ENCODE measurements at regions not wholly inside any gene's neighbourhood (a gene's known extent, or its start where the extent isn't known, plus 50 kb on each side); places are given as distances from the start of the nearest gene placed in this dataset.
"Not testable (repeated sequence)": the region's sequence is repeated elsewhere in the genome, so short reads cannot be mapped to it uniquely, and the experiment has no call there.

- DNase-seq = no peak
These were observed 185.8 kb upstream of the CNTNAP5 start for GRCh38 chr2:123839326-123839725.

- no peak for DNase-seq
These were observed 185.1 kb upstream of the CNTNAP5 start for GRCh38 chr2:123840016-123840415.

GRCh38 chr2:123840574-123840973 lies 184.5 kb upstream of the CNTNAP5 start:
- DNase-seq = no peak

GRCh38 chr2:123851281-123851680 lies 173.8 kb upstream of the CNTNAP5 start:
- DNase-seq = no peak

- DNase-seq = no peak
These were observed 171.9 kb upstream of the CNTNAP5 start for GRCh38 chr2:123853161-123853560.

GRCh38 chr2:123859031-123859430 lies 166.1 kb upstream of the CNTNAP5 start:
- DNase-seq = not testable (repeated sequence)

- DNase-seq = no peak
These were observed 160.7 kb upstream of the CNTNAP5 start for GRCh38 chr2:123864416-123864815.

GRCh38 chr2:123870206-123870880 lies 154.7 kb upstream of the CNTNAP5 start:
- DNase-seq = no peak

- no peak for DNase-seq
These were observed 154.2 kb upstream of the CNTNAP5 start for GRCh38 chr2:123870881-123871276.

GRCh38 chr2:123890148-123890547 lies 134.9 kb upstream of the CNTNAP5 start:
- no peak for DNase-seq

- no peak for DNase-seq
These were observed 130.9 kb upstream of the CNTNAP5 start for GRCh38 chr2:123894167-123894566.

GRCh38 chr2:123895651-123896050 lies 129.4 kb upstream of the CNTNAP5 start:
- DNase-seq = no peak

GRCh38 chr2:123901256-123901655 lies 123.8 kb upstream of the CNTNAP5 start:
- DNase-seq = no peak

- DNase-seq = no peak
These were observed 118.7 kb upstream of the CNTNAP5 start for GRCh38 chr2:123906361-123906760.

GRCh38 chr2:123908522-123908921 lies 116.6 kb upstream of the CNTNAP5 start:
- DNase-seq = no peak

- DNase-seq = no peak
These were observed 112.9 kb upstream of the CNTNAP5 start for GRCh38 chr2:123912171-123912570.

- DNase-seq = no peak
These were observed 111.8 kb upstream of the CNTNAP5 start for GRCh38 chr2:123913143-123913735.

- DNase-seq = no peak
These were observed 109.7 kb upstream of the CNTNAP5 start for GRCh38 chr2:123915380-123915779.

GRCh38 chr2:123916051-123916450 lies 109.0 kb upstream of the CNTNAP5 start:
- DNase-seq = no peak

- no peak for DNase-seq
These were observed 108.6 kb upstream of the CNTNAP5 start for GRCh38 chr2:123916531-123916930.

- DNase-seq = no peak
These were observed 107.8 kb upstream of the CNTNAP5 start for GRCh38 chr2:123917241-123917640.

- no peak for DNase-seq
These were observed 96.7 kb upstream of the CNTNAP5 start for GRCh38 chr2:123928358-123928757.

- DNase-seq = no peak
These were observed 89.7 kb upstream of the CNTNAP5 start for GRCh38 chr2:123935405-123935804.

- no peak for DNase-seq
These were observed 71.2 kb upstream of the CNTNAP5 start for GRCh38 chr2:123953846-123954245.

- no peak for DNase-seq
These were observed 67.1 kb upstream of the CNTNAP5 start for GRCh38 chr2:123958011-123958410.
